ENCODE measurements at regions not wholly inside any gene's neighbourhood (a gene's known extent, or its start where the extent isn't known, plus 50 kb on each side); places are given as distances from the start of the nearest gene placed in this dataset.

GRCh38 chr14:45308745-45309397 is 55.9 kb upstream of the MIS18BP1 start:
- DNase-seq, result no peak

All from NCI-H2029 (cell line).